HG02588 (cell line): ENCODE measurements at regions not wholly inside any gene's neighbourhood (a gene's known extent, or its start where the extent isn't known, plus 50 kb on each side); places are given as distances from the start of the nearest gene placed in this dataset.

Experiments
- ATAC-seq: cut with Tn5 transposase; IDR thresholded peaks from one replicate; pipeline ENCODE4 v1.9.1; 2021; ENCODE audit warnings: mild to moderate bottlenecking, moderate library complexity; ENCODE audit not compliant: unreplicated experiment

- ATAC-seq: no peak
These were observed 317.4 kb upstream of the UBE2E3 start for GRCh38 chr2:180662941-180663471.

- ATAC-seq: no peak
These were observed 317.9 kb upstream of the UBE2E3 start for GRCh38 chr2:180662521-180662920.

- no peak for ATAC-seq
These were observed 318.7 kb upstream of the UBE2E3 start for GRCh38 chr2:180661686-180662030.

GRCh38 chr2:180660881-180661685 is 319.3 kb upstream of the UBE2E3 start:
- ATAC-seq: no peak

- ATAC-seq: no peak
These were observed 320.2 kb upstream of the UBE2E3 start for GRCh38 chr2:180660207-180660606.

GRCh38 chr2:180657054-180657453 is 323.4 kb upstream of the UBE2E3 start:
- no peak for ATAC-seq

- ATAC-seq: no peak
These were observed 324.0 kb upstream of the UBE2E3 start for GRCh38 chr2:180656455-180656847.

GRCh38 chr2:180655842-180656454 is 324.5 kb upstream of the UBE2E3 start:
- no peak for ATAC-seq

GRCh38 chr2:180655393-180655792 is 325.0 kb upstream of the UBE2E3 start:
- no peak for ATAC-seq

GRCh38 chr2:180653481-180653880 is 326.9 kb upstream of the UBE2E3 start:
- ATAC-seq: no peak

- ATAC-seq: no peak
These were observed 327.6 kb upstream of the UBE2E3 start for GRCh38 chr2:180652794-180653193.

GRCh38 chr2:180651596-180651995 is 328.8 kb upstream of the UBE2E3 start:
- ATAC-seq: no peak

GRCh38 chr2:180647621-180648020 is 332.8 kb upstream of the UBE2E3 start:
- no peak for ATAC-seq

- no peak for ATAC-seq
These were observed 333.2 kb upstream of the UBE2E3 start for GRCh38 chr2:180647221-180647620.

GRCh38 chr2:180646756-180647155 is 333.6 kb upstream of the UBE2E3 start:
- no peak for ATAC-seq

GRCh38 chr2:180644709-180645108 is 335.7 kb upstream of the UBE2E3 start:
- no peak for ATAC-seq

- ATAC-seq: no peak
These were observed 349.6 kb upstream of the UBE2E3 start for GRCh38 chr2:180630756-180631155.

- ATAC-seq: no peak
These were observed 355.2 kb upstream of the UBE2E3 start for GRCh38 chr2:180625006-180625844.

GRCh38 chr2:180621941-180622918 is 358.2 kb upstream of the UBE2E3 start:
- no peak for ATAC-seq

- no peak for ATAC-seq
These were observed 359.0 kb upstream of the UBE2E3 start for GRCh38 chr2:180621366-180621765.
